SKM-1 (cell line): ENCODE measurements at regions not wholly inside any gene's neighbourhood (a gene's known extent, or its start where the extent isn't known, plus 50 kb on each side); places are given as distances from the start of the nearest gene placed in this dataset.
"Not testable (repeated sequence)": the region's sequence is repeated elsewhere in the genome, so short reads cannot be mapped to it uniquely, and the experiment has no call there.

Experiments used
- DNase-seq: peaks from one replicate; lab custom pipeline; 2025; ENCODE audit not compliant: unreplicated experiment; lab: John Stamatoyannopoulos, UW

DNA sequence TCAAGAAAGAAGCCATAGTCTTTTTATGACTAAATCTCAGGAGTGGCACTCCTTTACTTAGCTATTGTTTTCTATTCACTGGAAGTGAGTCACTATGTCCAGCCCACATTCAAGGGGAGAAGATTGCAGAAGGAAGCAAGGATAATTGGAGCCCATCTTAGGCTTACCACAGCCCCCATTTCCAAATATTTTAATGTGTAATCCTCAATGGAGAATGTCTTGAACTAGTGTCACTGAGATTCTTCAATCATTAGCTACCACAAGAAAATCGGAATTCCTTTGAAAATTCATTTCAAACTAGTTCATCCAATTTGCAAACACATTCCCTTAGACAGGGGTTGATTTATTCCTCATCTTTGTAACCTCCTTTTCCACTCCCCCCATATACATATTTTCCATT is 84.7 kb downstream of the DLEU7 start:
- DNase-seq: no peak

DNA sequence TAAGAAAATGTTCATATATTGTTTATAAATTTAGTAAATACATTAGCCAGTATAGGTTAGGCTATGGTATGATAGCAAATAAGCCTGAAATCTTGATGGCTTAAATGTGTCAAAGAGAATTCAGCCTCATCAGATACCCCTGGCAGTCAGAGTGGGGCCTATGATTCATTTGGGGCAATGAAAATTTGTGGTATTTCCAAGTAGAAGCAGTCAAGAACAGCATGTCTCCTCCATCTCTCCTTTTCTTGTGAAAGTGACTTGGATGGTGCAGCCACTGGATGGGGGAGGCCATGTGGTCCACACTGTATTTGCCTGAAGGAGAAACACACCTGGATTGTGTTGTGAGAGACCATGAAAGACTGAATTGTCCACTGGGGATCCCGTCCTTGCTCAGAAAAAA is 82.7 kb downstream of the DLEU7 start:
- no peak for DNase-seq

DNA sequence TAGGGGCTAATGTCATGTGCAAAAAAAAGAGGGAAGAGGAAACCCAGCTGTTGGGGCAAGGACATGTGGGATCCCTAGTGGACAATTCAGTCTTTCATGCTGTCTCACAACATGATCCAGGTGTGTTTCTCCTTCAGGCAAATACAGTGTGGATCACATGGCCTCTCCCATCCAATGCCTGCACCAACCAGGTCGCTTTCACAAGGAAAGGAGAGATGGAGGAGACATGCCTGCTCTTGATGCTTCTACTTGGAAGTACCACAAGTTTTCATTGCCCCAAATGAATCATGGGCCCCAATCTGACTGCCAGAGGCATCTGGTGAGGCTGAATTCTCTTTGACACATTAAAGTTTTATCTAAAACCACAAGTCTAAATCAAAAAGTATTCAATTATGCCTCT is 82.1 kb downstream of the DLEU7 start:
- DNase-seq: no peak

- DNase-seq: no peak
Measured at GRCh38 chr13:50762969-50763567, 80.4 kb downstream of the DLEU7 start.

GRCh38 chr13:50766013-50766412 is 77.5 kb downstream of the DLEU7 start:
- DNase-seq: no peak

DNA sequence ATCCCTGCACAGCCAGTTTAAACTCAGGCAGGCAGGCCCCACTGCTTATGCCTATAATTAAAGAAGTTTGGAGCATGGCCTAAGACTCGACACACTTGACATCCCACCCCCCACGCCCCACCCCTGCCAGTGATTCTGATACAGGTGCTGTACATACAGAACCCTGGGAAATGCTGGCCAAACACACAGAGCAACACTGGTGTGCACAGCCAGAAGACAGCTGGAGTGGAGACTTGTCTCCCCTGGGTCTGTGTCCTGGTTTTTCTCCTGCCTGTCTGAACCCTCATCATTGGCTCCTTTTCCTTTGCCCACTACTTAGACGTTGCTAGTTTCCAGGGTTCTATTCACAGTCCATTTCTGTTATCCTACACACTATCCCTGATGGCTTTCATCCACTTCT is 76.8 kb downstream of the DLEU7 start:
- DNase-seq: no peak

GRCh38 chr13:50772881-50773280 is 70.6 kb downstream of the DLEU7 start:
- not testable (repeated sequence) for DNase-seq
